Breast epithelium (tissue), 4 donors: ENCODE measurements at regions not wholly inside any gene's neighbourhood (a gene's known extent, or its start where the extent isn't known, plus 50 kb on each side); places are given as distances from the start of the nearest gene placed in this dataset.
A peak's percentile ranks its signal among the peaks of the same experiment; 100 is the strongest.

Experiments used
- DNase-seq, 2 donors: peaks; one replicate each; pipeline ENCODE4 v3.0.0-alpha.2; 2019; ENCODE audit warnings: low spot score in 2 of 2
- H3K27ac ChIP-seq, 2 donors: fragments of 200-600 bp; sonication (generic) in 1 of 2; one replicate each; pipeline ENCODE4 v1.5.1; 2016 to 2019; ENCODE audit warnings: mild to moderate bottlenecking in 1 of 2
- H3K27me3 ChIP-seq, 2 donors: fragments of 200-600 bp; sonication (generic) in 1 of 2; one replicate each; pipeline versions ENCODE4 v1.5.1 to v1.6.0; 2017 to 2019; ENCODE audit warnings: control low read depth in 1 of 2, mild to moderate bottlenecking in 1 of 2
- H3K36me3 ChIP-seq: fragments of 200-600 bp; one replicate; pipeline ENCODE4 v1.5.1; 2019
- H3K4me1 ChIP-seq, 2 donors: fragments of 200-600 bp; sonication (generic); one replicate each; pipeline ENCODE4 v1.5.1; 2016 to 2019; ENCODE audit warnings: control low read depth in 1 of 2
- H3K4me3 ChIP-seq, 3 donors: fragments of 200-600 bp; sonication (generic); 1 replicate in 2 of 3; 2 replicates in 1 of 3; pipeline ENCODE4 v1.5.1; 2016 to 2019; ENCODE audit warnings: mild to moderate bottlenecking in 3 of 3, moderate library complexity in 2 of 3
- H3K9me3 ChIP-seq, 2 donors: fragments of 200-600 bp; sonication (generic) in 1 of 2; one replicate each; pipeline ENCODE4 v1.5.1; 2016 to 2019; ENCODE audit warnings: control low read depth in 1 of 2
- CTCF ChIP-seq, 3 donors: fragments of 450-650 bp; IDR thresholded peaks; one replicate each; pipeline ENCODE4 v1.5.1; 2016 to 2017; ENCODE audit warnings: antibody characterized with exemption in 3 of 3, mild to moderate bottlenecking in 3 of 3, moderate library complexity in 3 of 3
- POLR2A ChIP-seq: fragments of 450-650 bp; IDR thresholded peaks from one replicate; pipeline ENCODE4 v1.6.1; 2016; ENCODE audit warnings: antibody characterized with exemption, mild to moderate bottlenecking, moderate library complexity
- POLR2AphosphoS5 ChIP-seq, 3 donors: sonication (generic); formaldehyde crosslinking; IDR thresholded peaks; one replicate each; pipeline ENCODE4 v1.6.1; 2017; ENCODE audit warnings: antibody characterized with exemption in 3 of 3
- intact Hi-C: fragments of 100-400 bp; cut with DNase I; formaldehyde crosslinking; loops from one replicate; pipeline ENCODE4 v1.15.1; 2023; ENCODE audit warnings: low total_unique reads

- Histone ChIP-seq H3K27me3 (no peaks in the 10 kb centered on the region), H3K27ac (no peak overlapping the region), H3K9me3 (no peaks in the 10 kb centered on the region), H3K4me1 (no peaks in the 10 kb centered on the region), H3K4me3 (no peak overlapping the region), H3K36me3 (no peaks in the 10 kb centered on the region)
- TF ChIP-seq CTCF (IDR thresholded peaks at IDR 0.05) (no peak), POLR2AphosphoS5 (IDR thresholded peaks at IDR 0.05) (no peak), POLR2A (no peak)
- no peak for DNase-seq
- intact Hi-C loops: loop anchor here (5.0 kb wide), 1 partner anchor 70 kb away; no protein-coding TSS in a partner anchor
These were observed 271.5 kb upstream of the ZWINT start for GRCh38 chr10:56632537-56632936.

- no peaks in the 10 kb centered on the region for H3K36me3 ChIP-seq
- no peak for DNase-seq
- no peak for TF ChIP-seq CTCF (IDR thresholded peaks at IDR 0.05)
- TF ChIP-seq POLR2AphosphoS5 (IDR thresholded peaks at IDR 0.05): no peak
- no peak for TF ChIP-seq POLR2A
- no peak overlapping the region for H3K4me3 ChIP-seq
- intact Hi-C loops: no loop called here
- no peaks in the 10 kb centered on the region for H3K27me3 ChIP-seq
- H3K4me1 ChIP-seq: no peaks in the 10 kb centered on the region
- H3K27ac ChIP-seq: no peak overlapping the region
- no peaks in the 10 kb centered on the region for H3K9me3 ChIP-seq
These were observed 263.0 kb upstream of the ZWINT start for GRCh38 chr10:56624082-56624481.

- H3K27ac ChIP-seq: no peak overlapping the region
- H3K27me3 ChIP-seq: no peaks in the 10 kb centered on the region
- intact Hi-C loops: no loop called here
- no peaks in the 10 kb centered on the region for H3K4me1 ChIP-seq
- DNase-seq: no peak
- peak overlapping the region in 1 of 3 donors; percentile 51 for H3K4me3 ChIP-seq
- H3K36me3 ChIP-seq: no peaks in the 10 kb centered on the region
- no peaks in the 10 kb centered on the region for H3K9me3 ChIP-seq
- no peak for TF ChIP-seq CTCF (IDR thresholded peaks at IDR 0.05)
- TF ChIP-seq POLR2A: no peak
- TF ChIP-seq POLR2AphosphoS5 (IDR thresholded peaks at IDR 0.05): no peak
These were observed 262.0 kb upstream of the ZWINT start for GRCh38 chr10:56623064-56623463.

- Histone ChIP-seq H3K4me3 (peak overlapping the region; percentile 7 to 51 (median 16)), H3K27ac (peak overlapping the region in 1 of 2 donors; percentile 22), H3K36me3 (no peaks in the 10 kb centered on the region), H3K9me3 (no peaks in the 10 kb centered on the region), H3K4me1 (no peaks in the 10 kb centered on the region), H3K27me3 (no peaks in the 10 kb centered on the region)
- TF ChIP-seq CTCF (IDR thresholded peaks at IDR 0.05): no peak
- TF ChIP-seq POLR2AphosphoS5 (IDR thresholded peaks at IDR 0.05): no peak
- TF ChIP-seq POLR2A: no peak
- intact Hi-C loops: no loop called here
- no peak for DNase-seq
These were observed 261.4 kb upstream of the ZWINT start for GRCh38 chr10:56622335-56622973.

- Histone ChIP-seq H3K4me1 (no peaks in the 10 kb centered on the region), H3K27me3 (no peaks in the 10 kb centered on the region), H3K9me3 (no peaks in the 10 kb centered on the region), H3K4me3 (no peak overlapping the region), H3K27ac (no peak overlapping the region), H3K36me3 (no peaks in the 10 kb centered on the region)
- no peak for DNase-seq
- intact Hi-C loops: no loop called here
- no peak for TF ChIP-seq POLR2A
- TF ChIP-seq POLR2AphosphoS5 (IDR thresholded peaks at IDR 0.05): no peak
- TF ChIP-seq CTCF (IDR thresholded peaks at IDR 0.05): no peak
These were observed 245.1 kb upstream of the ZWINT start for GRCh38 chr10:56606202-56606601.
